Gastroesophageal sphincter (tissue), 3 donors: ENCODE measurements at regions not wholly inside any gene's neighbourhood (a gene's known extent, or its start where the extent isn't known, plus 50 kb on each side); places are given as distances from the start of the nearest gene placed in this dataset.

Source experiments
- CTCF ChIP-seq, 4 experiments: fragments of 200-600 bp in 2 of 4; fragments of 450-650 bp in 2 of 4; sonication (generic) in 1 of 4; IDR thresholded peaks; one replicate each; pipeline ENCODE4 v1.5.1; 2017 to 2019; ENCODE audit warnings: antibody characterized with exemption in 4 of 4, mild to moderate bottlenecking in 2 of 4, moderate library complexity in 2 of 4
- EP300 ChIP-seq: sonication (generic); formaldehyde crosslinking; IDR thresholded peaks from one replicate; pipeline ENCODE4 v1.6.1; 2017; ENCODE audit warnings: antibody characterized with exemption, mild to moderate bottlenecking
- POLR2AphosphoS5 ChIP-seq: sonication (generic); formaldehyde crosslinking; IDR thresholded peaks from one replicate; pipeline ENCODE4 v1.6.1; 2017; ENCODE audit warnings: antibody characterized with exemption

- TF ChIP-seq POLR2AphosphoS5 = no peak
- TF ChIP-seq CTCF (IDR thresholded peaks at IDR 0.05) = no peak
- TF ChIP-seq EP300 = no peak
These were observed 110.7 kb upstream of the EFEMP1 start for GRCh38 chr2:56034258-56034657.
